Endothelial cell of umbilical vein (primary cell): ENCODE measurements at regions not wholly inside any gene's neighbourhood (a gene's known extent, or its start where the extent isn't known, plus 50 kb on each side); places are given as distances from the start of the nearest gene placed in this dataset.

Experiments
- BruUV-seq: library from RNA; stranded (reverse); fragments of 400-500 nt; replicated peaks from 2 replicates; lab custom pipeline; 2021; lab: Mats Ljungman, UMichigan
- CTCF ChIA-PET: fragments of 300-600, 350-600 bp; sonication (Branson Sonifier 250); formaldehyde crosslinking; loops from one replicate; lab custom pipeline; 2021; ENCODE audit warnings: antibody characterized with exemption, inconsistent platforms; lab: Charles Lee
- POLR2A ChIA-PET: fragments of 300-600, 350-600 bp; sonication (Branson Sonifier 250); formaldehyde crosslinking; loops from one replicate; lab custom pipeline; 2021; ENCODE audit warnings: antibody characterized with exemption, inconsistent platforms; lab: Charles Lee
- DNase-seq: peaks from one replicate; pipeline ENCODE4 v3.0.0-alpha.2; 2011; ENCODE audit warnings: low read depth, low spot score
- FAIRE-seq: peaks from 2 replicates; lab custom pipeline; 2011; peaks lifted over from hg19 to GRCh38; lab: Jason Lieb, UNC
- H2AFZ ChIP-seq: 2 replicates; pipeline ENCODE4 v1.6.0; 2012; ENCODE audit warnings: low read depth, low read length, control low read depth, inconsistent platforms
- H3K27ac ChIP-seq: 2 replicates; pipeline ENCODE4 v1.5.1; 2011; ENCODE audit warnings: low read depth, mild to moderate bottlenecking, control low read depth, low read length, moderate library complexity; ENCODE audit not compliant: insufficient read depth
- H3K27me3 ChIP-seq, 2 experiments: 2 replicates each; pipeline versions ENCODE4 v1.6.0 to v1.6.1; 2011; ENCODE audit warnings: low read length in 2 of 2, mixed read lengths in 1 of 2; ENCODE audit not compliant: control insufficient read depth in 2 of 2, insufficient read depth in 2 of 2
- H3K36me3 ChIP-seq, 2 experiments: 2 replicates in 1 of 2; 3 replicates in 1 of 2; pipeline ENCODE4 v1.5.1; 2011; ENCODE audit warnings: low read length in 2 of 2, mild to moderate bottlenecking in 1 of 2, moderate library complexity in 1 of 2; ENCODE audit not compliant: control insufficient read depth in 2 of 2, insufficient read depth in 2 of 2; ENCODE audit errors: extremely low read depth in 1 of 2
- H3K4me1 ChIP-seq: 3 replicates; pipeline ENCODE4 v1.5.1; 2011; ENCODE audit warnings: mild to moderate bottlenecking, low read length; ENCODE audit not compliant: control insufficient read depth, insufficient read depth; ENCODE audit errors: extremely low read depth
- H3K4me2 ChIP-seq: 2 replicates; pipeline ENCODE4 v1.6.1; 2011; ENCODE audit warnings: low read length, control low read depth, mixed read lengths; ENCODE audit not compliant: insufficient read depth
- H3K4me3 ChIP-seq, 3 experiments: fragments of 200-600 bp in 1 of 3; sonication (generic), shearing (Covaris generic) in 1 of 3; replicated peaks in 1 of 3; 2 replicates each; pipeline ENCODE4 v1.5.1; 2011 to 2016; ENCODE audit warnings: control low read depth in 3 of 3, low read length in 3 of 3, mild to moderate bottlenecking in 2 of 3, inconsistent platforms in 1 of 3, low read depth in 1 of 3, moderate library complexity in 1 of 3; ENCODE audit not compliant: insufficient read depth in 1 of 3
- H3K79me2 ChIP-seq: 2 replicates; pipeline ENCODE4 v1.6.0; 2012; ENCODE audit warnings: low read length, inconsistent platforms; ENCODE audit not compliant: control insufficient read depth, insufficient read depth
- H3K9ac ChIP-seq: replicated peaks from 2 replicates; pipeline ENCODE3; 2011; ENCODE audit warnings: low read length, control low read depth; ENCODE audit not compliant: insufficient read depth; ENCODE audit errors: extremely low read depth
- H3K9me1 ChIP-seq: replicated peaks from 3 replicates; pipeline ENCODE4 v1.6.0; 2011; ENCODE audit warnings: mild to moderate bottlenecking, low read length; ENCODE audit not compliant: control insufficient read depth, insufficient read depth; ENCODE audit errors: extremely low read depth
- H3K9me3 ChIP-seq: replicated peaks from 2 replicates; pipeline ENCODE4 v1.5.1; 2012; ENCODE audit warnings: low read length, inconsistent platforms; ENCODE audit not compliant: control insufficient read depth, insufficient read depth
- H4K20me1 ChIP-seq: replicated peaks from 2 replicates; pipeline ENCODE3; 2011; ENCODE audit warnings: mild to moderate bottlenecking, low read length; ENCODE audit not compliant: control insufficient read depth, insufficient read depth; ENCODE audit errors: extremely low read depth
- EZH2 ChIP-seq: IDR thresholded peaks from 2 replicates; pipeline ENCODE4 v1.6.1; 2012; ENCODE audit warnings: borderline replicate concordance, low read depth, mild to moderate bottlenecking, moderate library complexity, low read length, inconsistent platforms; ENCODE audit not compliant: severe bottlenecking
- FOS ChIP-seq: IDR thresholded peaks from 2 replicates; pipeline ENCODE4 v1.6.1; 2011; ENCODE audit warnings: mild to moderate bottlenecking, low read length, moderate library complexity, borderline replicate concordance; ENCODE audit not compliant: insufficient read depth
- GATA2 ChIP-seq: IDR thresholded peaks from 2 replicates; pipeline ENCODE4 v1.7.0; 2011; ENCODE audit warnings: low read depth, mild to moderate bottlenecking, moderate library complexity, mixed read lengths, low read length; ENCODE audit not compliant: insufficient read length, insufficient read depth
- JUN ChIP-seq: IDR thresholded peaks from 2 replicates; pipeline ENCODE4 v1.6.1; 2011; ENCODE audit warnings: borderline replicate concordance, low read depth; ENCODE audit not compliant: insufficient read length, insufficient read depth
- MAX ChIP-seq: IDR thresholded peaks from 2 replicates; pipeline ENCODE4 v1.6.1; 2011; ENCODE audit not compliant: insufficient read depth, insufficient read length
- MYC ChIP-seq: IDR thresholded peaks from one replicate; pipeline ENCODE4 v1.6.1; 2011; ENCODE audit warnings: mild to moderate bottlenecking, low read depth, low read length
- POLR2A ChIP-seq: IDR thresholded peaks from 2 replicates; pipeline ENCODE4 v1.6.1; 2012; ENCODE audit warnings: low read depth, mild to moderate bottlenecking, control low read depth, low read length
- POLR2AphosphoS5 ChIP-seq: IDR thresholded peaks from 2 replicates; pipeline ENCODE4 v1.6.1; 2012; ENCODE audit warnings: low read depth, mild to moderate bottlenecking, control low read depth, low read length, moderate library complexity; ENCODE audit not compliant: insufficient read depth
- dilution Hi-C: fragments of 300-500 bp; cut with MboI; formaldehyde crosslinking; loops from one replicate; pipeline ENCODE4 v1.15.0; 2019; ENCODE audit warnings: low sequenced_read_pairs; ENCODE audit not compliant: extremely low pct_ligation_motif_present
- intact Hi-C: fragments of 100-400 bp; cut with micrococcal nuclease; formaldehyde crosslinking; loops from one replicate; pipeline ENCODE4 v1.10.0; 2022
- TF ChIP-seq, protein P1 (sequence below), 2 donors: IDR thresholded peaks; 1 replicate in 1 of 2; 2 replicates in 1 of 2; pipeline ENCODE4 v1.5.1; 2011; ENCODE audit warnings: low read length in 2 of 2, mild to moderate bottlenecking in 2 of 2, moderate library complexity in 2 of 2, control low read depth in 1 of 2, inconsistent platforms in 1 of 2, low read depth in 1 of 2; ENCODE audit not compliant: insufficient read depth in 1 of 2; ENCODE audit errors: extremely low read depth in 1 of 2

DNA sequence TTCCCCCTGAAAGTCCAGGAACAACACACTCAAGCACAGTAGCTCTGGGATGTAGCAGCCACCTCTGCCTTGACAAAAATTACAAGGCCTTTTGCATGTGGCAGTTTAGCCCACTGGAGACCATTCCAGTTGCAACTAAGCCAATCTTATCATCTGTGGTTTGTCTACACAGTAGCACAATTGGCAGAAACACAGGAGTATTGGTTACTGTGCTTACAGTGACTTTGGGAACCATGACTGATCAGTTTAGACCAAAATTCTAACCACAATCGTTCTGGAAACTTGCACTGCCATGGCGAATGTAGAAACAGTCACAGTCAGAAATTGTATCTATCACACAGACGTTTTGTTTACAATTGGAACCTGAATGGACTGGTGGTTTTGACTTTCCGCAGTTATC, 403.7 kb upstream of the MEIS1 start:
- H2AFZ ChIP-seq: no peak overlapping the region
- no peak for FAIRE-seq
- TF ChIP-seq MAX: no peak
- TF ChIP-seq GATA2: no peak
- TF ChIP-seq EZH2: no peak
- TF ChIP-seq FOS: no peak
- TF ChIP-seq, protein P1, sequence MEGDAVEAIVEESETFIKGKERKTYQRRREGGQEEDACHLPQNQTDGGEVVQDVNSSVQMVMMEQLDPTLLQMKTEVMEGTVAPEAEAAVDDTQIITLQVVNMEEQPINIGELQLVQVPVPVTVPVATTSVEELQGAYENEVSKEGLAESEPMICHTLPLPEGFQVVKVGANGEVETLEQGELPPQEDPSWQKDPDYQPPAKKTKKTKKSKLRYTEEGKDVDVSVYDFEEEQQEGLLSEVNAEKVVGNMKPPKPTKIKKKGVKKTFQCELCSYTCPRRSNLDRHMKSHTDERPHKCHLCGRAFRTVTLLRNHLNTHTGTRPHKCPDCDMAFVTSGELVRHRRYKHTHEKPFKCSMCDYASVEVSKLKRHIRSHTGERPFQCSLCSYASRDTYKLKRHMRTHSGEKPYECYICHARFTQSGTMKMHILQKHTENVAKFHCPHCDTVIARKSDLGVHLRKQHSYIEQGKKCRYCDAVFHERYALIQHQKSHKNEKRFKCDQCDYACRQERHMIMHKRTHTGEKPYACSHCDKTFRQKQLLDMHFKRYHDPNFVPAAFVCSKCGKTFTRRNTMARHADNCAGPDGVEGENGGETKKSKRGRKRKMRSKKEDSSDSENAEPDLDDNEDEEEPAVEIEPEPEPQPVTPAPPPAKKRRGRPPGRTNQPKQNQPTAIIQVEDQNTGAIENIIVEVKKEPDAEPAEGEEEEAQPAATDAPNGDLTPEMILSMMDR (IDR thresholded peaks at IDR 0.05; ENCODE audit: extremely low read depth in 1 of 2, insufficient read depth in 1 of 2, low read depth in 1 of 2, low read length in 2 of 2): no peak
- no peak for TF ChIP-seq MYC
- no peak for TF ChIP-seq JUN
- TF ChIP-seq POLR2AphosphoS5: no peak
- TF ChIP-seq POLR2A: no peak
- H3K9me3 ChIP-seq: no peaks in the 10 kb centered on the region
- H4K20me1 ChIP-seq: no peaks in the 10 kb centered on the region
- DNase-seq: no peak
- no peak overlapping the region for H3K9ac ChIP-seq
- dilution Hi-C loops (no loop called here), intact Hi-C loops (no loop called here)
- BruUV-seq: no TSS peak
- POLR2A ChIA-PET: no interaction called here
- no peaks in the 10 kb centered on the region for H3K27me3 ChIP-seq
- H3K4me1 ChIP-seq: no peaks in the 10 kb centered on the region
- no peaks in the 10 kb centered on the region for H3K36me3 ChIP-seq
- no peak overlapping the region for H3K27ac ChIP-seq
- CTCF ChIA-PET: no interaction called here
- H3K4me3 ChIP-seq: no peak overlapping the region
- H3K4me2 ChIP-seq: no peak overlapping the region
- no peaks in the 10 kb centered on the region for H3K9me1 ChIP-seq
- H3K79me2 ChIP-seq: no peaks in the 10 kb centered on the region
